Endothelial cell of umbilical vein (primary cell): ENCODE measurements at regions not wholly inside any gene's neighbourhood (a gene's known extent, or its start where the extent isn't known, plus 50 kb on each side); places are given as distances from the start of the nearest gene placed in this dataset.

ENCODE experiments used
- BruUV-seq: library from RNA; stranded (reverse); fragments of 400-500 nt; replicated peaks from 2 replicates; lab custom pipeline; 2021; lab: Mats Ljungman, UMichigan
- CTCF ChIA-PET: fragments of 300-600, 350-600 bp; sonication (Branson Sonifier 250); formaldehyde crosslinking; loops from one replicate; lab custom pipeline; 2021; ENCODE audit warnings: antibody characterized with exemption, inconsistent platforms; lab: Charles Lee
- POLR2A ChIA-PET: fragments of 300-600, 350-600 bp; sonication (Branson Sonifier 250); formaldehyde crosslinking; loops from one replicate; lab custom pipeline; 2021; ENCODE audit warnings: antibody characterized with exemption, inconsistent platforms; lab: Charles Lee
- DNase-seq: peaks from one replicate; pipeline ENCODE4 v3.0.0-alpha.2; 2011; ENCODE audit warnings: low read depth, low spot score
- FAIRE-seq: peaks from 2 replicates; lab custom pipeline; 2011; peaks lifted over from hg19 to GRCh38; lab: Jason Lieb, UNC
- H2AFZ ChIP-seq: 2 replicates; pipeline ENCODE4 v1.6.0; 2012; ENCODE audit warnings: low read depth, low read length, control low read depth, inconsistent platforms
- H3K27ac ChIP-seq: 2 replicates; pipeline ENCODE4 v1.5.1; 2011; ENCODE audit warnings: low read depth, mild to moderate bottlenecking, control low read depth, low read length, moderate library complexity; ENCODE audit not compliant: insufficient read depth
- H3K27me3 ChIP-seq, 2 experiments: 2 replicates each; pipeline versions ENCODE4 v1.6.0 to v1.6.1; 2011; ENCODE audit warnings: low read length in 2 of 2, mixed read lengths in 1 of 2; ENCODE audit not compliant: control insufficient read depth in 2 of 2, insufficient read depth in 2 of 2
- H3K36me3 ChIP-seq, 2 experiments: 2 replicates in 1 of 2; 3 replicates in 1 of 2; pipeline ENCODE4 v1.5.1; 2011; ENCODE audit warnings: low read length in 2 of 2, mild to moderate bottlenecking in 1 of 2, moderate library complexity in 1 of 2; ENCODE audit not compliant: control insufficient read depth in 2 of 2, insufficient read depth in 2 of 2; ENCODE audit errors: extremely low read depth in 1 of 2
- H3K4me1 ChIP-seq: 3 replicates; pipeline ENCODE4 v1.5.1; 2011; ENCODE audit warnings: mild to moderate bottlenecking, low read length; ENCODE audit not compliant: control insufficient read depth, insufficient read depth; ENCODE audit errors: extremely low read depth
- H3K4me2 ChIP-seq: 2 replicates; pipeline ENCODE4 v1.6.1; 2011; ENCODE audit warnings: low read length, control low read depth, mixed read lengths; ENCODE audit not compliant: insufficient read depth
- H3K4me3 ChIP-seq, 3 experiments: fragments of 200-600 bp in 1 of 3; sonication (generic), shearing (Covaris generic) in 1 of 3; replicated peaks in 1 of 3; 2 replicates each; pipeline ENCODE4 v1.5.1; 2011 to 2016; ENCODE audit warnings: control low read depth in 3 of 3, low read length in 3 of 3, mild to moderate bottlenecking in 2 of 3, inconsistent platforms in 1 of 3, low read depth in 1 of 3, moderate library complexity in 1 of 3; ENCODE audit not compliant: insufficient read depth in 1 of 3
- H3K79me2 ChIP-seq: 2 replicates; pipeline ENCODE4 v1.6.0; 2012; ENCODE audit warnings: low read length, inconsistent platforms; ENCODE audit not compliant: control insufficient read depth, insufficient read depth
- H3K9ac ChIP-seq: replicated peaks from 2 replicates; pipeline ENCODE3; 2011; ENCODE audit warnings: low read length, control low read depth; ENCODE audit not compliant: insufficient read depth; ENCODE audit errors: extremely low read depth
- H3K9me1 ChIP-seq: replicated peaks from 3 replicates; pipeline ENCODE4 v1.6.0; 2011; ENCODE audit warnings: mild to moderate bottlenecking, low read length; ENCODE audit not compliant: control insufficient read depth, insufficient read depth; ENCODE audit errors: extremely low read depth
- H3K9me3 ChIP-seq: replicated peaks from 2 replicates; pipeline ENCODE4 v1.5.1; 2012; ENCODE audit warnings: low read length, inconsistent platforms; ENCODE audit not compliant: control insufficient read depth, insufficient read depth
- H4K20me1 ChIP-seq: replicated peaks from 2 replicates; pipeline ENCODE3; 2011; ENCODE audit warnings: mild to moderate bottlenecking, low read length; ENCODE audit not compliant: control insufficient read depth, insufficient read depth; ENCODE audit errors: extremely low read depth
- EZH2 ChIP-seq: IDR thresholded peaks from 2 replicates; pipeline ENCODE4 v1.6.1; 2012; ENCODE audit warnings: borderline replicate concordance, low read depth, mild to moderate bottlenecking, moderate library complexity, low read length, inconsistent platforms; ENCODE audit not compliant: severe bottlenecking
- FOS ChIP-seq: IDR thresholded peaks from 2 replicates; pipeline ENCODE4 v1.6.1; 2011; ENCODE audit warnings: mild to moderate bottlenecking, low read length, moderate library complexity, borderline replicate concordance; ENCODE audit not compliant: insufficient read depth
- GATA2 ChIP-seq: IDR thresholded peaks from 2 replicates; pipeline ENCODE4 v1.7.0; 2011; ENCODE audit warnings: low read depth, mild to moderate bottlenecking, moderate library complexity, mixed read lengths, low read length; ENCODE audit not compliant: insufficient read length, insufficient read depth
- JUN ChIP-seq: IDR thresholded peaks from 2 replicates; pipeline ENCODE4 v1.6.1; 2011; ENCODE audit warnings: borderline replicate concordance, low read depth; ENCODE audit not compliant: insufficient read length, insufficient read depth
- MYC ChIP-seq: IDR thresholded peaks from one replicate; pipeline ENCODE4 v1.6.1; 2011; ENCODE audit warnings: mild to moderate bottlenecking, low read depth, low read length
- POLR2A ChIP-seq: IDR thresholded peaks from 2 replicates; pipeline ENCODE4 v1.6.1; 2012; ENCODE audit warnings: low read depth, mild to moderate bottlenecking, control low read depth, low read length
- POLR2AphosphoS5 ChIP-seq: IDR thresholded peaks from 2 replicates; pipeline ENCODE4 v1.6.1; 2012; ENCODE audit warnings: low read depth, mild to moderate bottlenecking, control low read depth, low read length, moderate library complexity; ENCODE audit not compliant: insufficient read depth
- dilution Hi-C: fragments of 300-500 bp; cut with MboI; formaldehyde crosslinking; loops from one replicate; pipeline ENCODE4 v1.15.0; 2019; ENCODE audit warnings: low sequenced_read_pairs; ENCODE audit not compliant: extremely low pct_ligation_motif_present
- intact Hi-C: fragments of 100-400 bp; cut with micrococcal nuclease; formaldehyde crosslinking; loops from one replicate; pipeline ENCODE4 v1.10.0; 2022
- TF ChIP-seq, protein P1 (sequence below): IDR thresholded peaks from 2 replicates; pipeline ENCODE4 v1.6.1; 2011; ENCODE audit not compliant: insufficient read depth, insufficient read length
- TF ChIP-seq, protein P2 (sequence below), 2 donors: IDR thresholded peaks; 1 replicate in 1 of 2; 2 replicates in 1 of 2; pipeline ENCODE4 v1.5.1; 2011; ENCODE audit warnings: low read length in 2 of 2, mild to moderate bottlenecking in 2 of 2, moderate library complexity in 2 of 2, control low read depth in 1 of 2, inconsistent platforms in 1 of 2, low read depth in 1 of 2; ENCODE audit not compliant: insufficient read depth in 1 of 2; ENCODE audit errors: extremely low read depth in 1 of 2

DNA sequence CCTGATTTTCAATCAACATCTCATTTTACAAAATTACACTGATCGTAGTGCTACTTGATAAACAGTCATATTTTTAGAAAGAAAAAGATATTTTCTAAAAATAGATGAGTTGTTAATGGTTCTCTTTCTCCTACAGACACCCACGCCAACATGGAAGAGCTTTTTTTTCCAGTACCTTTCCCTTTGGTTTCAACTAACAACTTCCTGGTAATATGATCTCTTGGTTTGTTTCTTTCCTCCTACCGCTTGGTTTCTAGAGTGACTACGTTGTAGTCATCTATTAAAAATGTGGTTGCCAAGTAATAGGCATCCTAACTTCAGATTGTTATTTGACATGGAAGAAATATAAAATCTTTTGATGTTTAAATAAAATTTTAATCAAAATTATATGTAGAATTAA lies 189.0 kb downstream of the LACC1 start:
- POLR2A ChIA-PET, result no interaction called here
- H3K9ac ChIP-seq, result no peak overlapping the region
- dilution Hi-C loops, result no loop called here

More for the DNA sequence above, 189.0 kb downstream of the LACC1 start:
- Histone ChIP-seq H4K20me1 (no peaks in the 10 kb centered on the region), H3K9me1 (no peaks in the 10 kb centered on the region), H3K4me1 (no peaks in the 10 kb centered on the region), H3K36me3 (no peaks in the 10 kb centered on the region), H3K27me3 (peaks cover 7% of the 10 kb centered on the region in 2 experiments), H3K79me2 (no peaks in the 10 kb centered on the region), H3K27ac (no peak overlapping the region), H3K4me2 (no peak overlapping the region), H3K4me3 (no peak overlapping the region), H3K9me3 (no peaks in the 10 kb centered on the region), H2AFZ (no peak overlapping the region)
- TF ChIP-seq POLR2AphosphoS5 (no peak), EZH2 (no peak), FOS (no peak), POLR2A (no peak), MYC (no peak), JUN (no peak), GATA2 (no peak)
- TF ChIP-seq, protein P1, sequence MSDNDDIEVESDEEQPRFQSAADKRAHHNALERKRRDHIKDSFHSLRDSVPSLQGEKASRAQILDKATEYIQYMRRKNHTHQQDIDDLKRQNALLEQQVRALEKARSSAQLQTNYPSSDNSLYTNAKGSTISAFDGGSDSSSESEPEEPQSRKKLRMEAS, result no peak
- TF ChIP-seq, protein P2, sequence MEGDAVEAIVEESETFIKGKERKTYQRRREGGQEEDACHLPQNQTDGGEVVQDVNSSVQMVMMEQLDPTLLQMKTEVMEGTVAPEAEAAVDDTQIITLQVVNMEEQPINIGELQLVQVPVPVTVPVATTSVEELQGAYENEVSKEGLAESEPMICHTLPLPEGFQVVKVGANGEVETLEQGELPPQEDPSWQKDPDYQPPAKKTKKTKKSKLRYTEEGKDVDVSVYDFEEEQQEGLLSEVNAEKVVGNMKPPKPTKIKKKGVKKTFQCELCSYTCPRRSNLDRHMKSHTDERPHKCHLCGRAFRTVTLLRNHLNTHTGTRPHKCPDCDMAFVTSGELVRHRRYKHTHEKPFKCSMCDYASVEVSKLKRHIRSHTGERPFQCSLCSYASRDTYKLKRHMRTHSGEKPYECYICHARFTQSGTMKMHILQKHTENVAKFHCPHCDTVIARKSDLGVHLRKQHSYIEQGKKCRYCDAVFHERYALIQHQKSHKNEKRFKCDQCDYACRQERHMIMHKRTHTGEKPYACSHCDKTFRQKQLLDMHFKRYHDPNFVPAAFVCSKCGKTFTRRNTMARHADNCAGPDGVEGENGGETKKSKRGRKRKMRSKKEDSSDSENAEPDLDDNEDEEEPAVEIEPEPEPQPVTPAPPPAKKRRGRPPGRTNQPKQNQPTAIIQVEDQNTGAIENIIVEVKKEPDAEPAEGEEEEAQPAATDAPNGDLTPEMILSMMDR (IDR thresholded peaks at IDR 0.05; ENCODE audit: extremely low read depth in 1 of 2, insufficient read depth in 1 of 2, low read depth in 1 of 2, low read length in 2 of 2), result no peak
- FAIRE-seq, result no peak
- DNase-seq, result peak; percentile 25
- BruUV-seq, result no TSS peak
- intact Hi-C loops, result no loop called here
- CTCF ChIA-PET, result no interaction called here
